NCI-H1092 treated with DMSO at 0.1 percent for 48 hours (cell line): ENCODE measurements at regions not wholly inside any gene's neighbourhood (a gene's known extent, or its start where the extent isn't known, plus 50 kb on each side); places are given as distances from the start of the nearest gene placed in this dataset.
"Not testable (repeated sequence)": the region's sequence is repeated elsewhere in the genome, so short reads cannot be mapped to it uniquely, and the experiment has no call there.

Experiments used
- DNase-seq: peaks from one replicate; lab custom pipeline; 2025; lab: John Stamatoyannopoulos, UW

DNA sequence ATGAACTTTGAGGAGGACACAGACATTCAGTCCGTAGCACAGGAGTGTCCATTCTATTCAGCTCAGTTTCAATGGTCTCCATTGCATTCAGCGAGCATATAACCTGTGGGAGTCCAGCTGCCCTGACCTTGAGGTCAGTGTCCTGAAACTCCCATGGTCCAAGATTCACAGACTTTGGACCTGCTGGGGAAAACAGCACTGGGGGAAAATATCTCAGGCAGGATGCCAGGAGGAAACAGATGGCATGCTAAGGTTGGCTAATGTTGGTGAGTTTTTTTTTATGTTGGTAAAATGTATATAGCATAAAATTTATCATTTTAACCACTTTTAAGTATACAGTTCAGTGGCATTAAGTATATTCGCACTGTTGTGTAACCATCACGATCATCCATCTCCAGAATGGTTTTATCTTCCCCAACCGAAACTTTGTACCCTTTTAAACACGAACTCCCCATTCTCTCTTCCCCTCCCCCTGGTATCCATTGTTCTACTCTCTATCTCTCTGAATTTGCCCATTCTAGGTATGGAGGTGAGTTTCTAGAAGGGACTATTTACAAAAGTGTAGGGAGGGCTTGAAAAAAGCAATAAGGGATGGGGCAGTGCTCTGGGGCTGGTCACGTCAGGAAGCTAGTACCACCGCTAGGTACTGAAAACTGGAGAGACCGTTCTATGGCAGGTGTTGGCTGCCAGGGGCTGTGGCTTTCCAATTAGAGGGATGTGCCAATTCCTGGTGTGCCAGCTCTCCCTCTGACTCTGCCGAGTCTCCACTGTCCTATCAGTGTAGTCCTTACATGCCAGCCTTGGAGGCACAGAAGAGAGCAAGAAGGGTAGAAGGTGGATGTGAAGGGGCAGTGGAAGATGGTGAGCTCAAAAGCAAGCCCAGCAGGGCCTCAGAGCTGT, 85.3 kb downstream of the FOXD2 start:
- DNase-seq = peak; percentile 51

DNA sequence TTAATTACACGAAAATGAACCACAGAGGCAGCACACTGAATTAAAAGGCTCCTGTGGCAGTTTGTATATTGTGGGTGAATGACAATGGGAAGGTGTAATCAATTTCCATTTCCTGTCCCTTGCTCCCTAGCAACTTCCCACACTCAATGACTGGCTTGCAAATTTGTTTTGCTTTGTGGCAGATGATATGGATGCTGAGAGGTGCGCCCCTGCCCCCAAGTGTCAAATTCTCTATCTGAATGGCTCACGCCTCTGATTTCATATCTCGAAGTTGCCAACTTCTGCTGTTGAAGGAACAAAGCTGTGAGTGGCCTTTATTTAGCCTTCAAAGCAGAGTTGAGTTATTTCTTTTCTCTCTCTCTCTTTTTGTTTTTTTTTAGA, 86.0 kb downstream of the FOXD2 start:
- peak; percentile 53 for DNase-seq

DNA sequence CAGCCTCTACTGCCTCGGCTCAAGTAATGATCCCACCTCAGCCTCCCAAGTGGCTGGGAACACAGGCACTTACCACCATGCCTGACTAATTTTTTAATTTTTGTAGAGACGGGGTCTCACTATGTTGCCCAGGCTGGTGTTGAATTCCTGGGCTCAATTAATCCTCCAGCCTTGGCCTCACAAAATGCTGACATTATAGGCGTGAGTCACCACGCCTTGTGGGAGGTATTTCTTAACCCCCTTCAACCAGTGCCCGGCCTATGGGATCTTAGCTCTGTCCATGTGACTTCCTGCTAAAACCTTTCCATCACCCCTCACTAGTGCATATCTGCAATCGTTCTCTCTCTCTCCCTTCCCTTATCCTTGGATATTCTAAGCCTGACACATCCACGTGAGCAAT, 86.4 kb downstream of the FOXD2 start:
- no peak for DNase-seq

DNA sequence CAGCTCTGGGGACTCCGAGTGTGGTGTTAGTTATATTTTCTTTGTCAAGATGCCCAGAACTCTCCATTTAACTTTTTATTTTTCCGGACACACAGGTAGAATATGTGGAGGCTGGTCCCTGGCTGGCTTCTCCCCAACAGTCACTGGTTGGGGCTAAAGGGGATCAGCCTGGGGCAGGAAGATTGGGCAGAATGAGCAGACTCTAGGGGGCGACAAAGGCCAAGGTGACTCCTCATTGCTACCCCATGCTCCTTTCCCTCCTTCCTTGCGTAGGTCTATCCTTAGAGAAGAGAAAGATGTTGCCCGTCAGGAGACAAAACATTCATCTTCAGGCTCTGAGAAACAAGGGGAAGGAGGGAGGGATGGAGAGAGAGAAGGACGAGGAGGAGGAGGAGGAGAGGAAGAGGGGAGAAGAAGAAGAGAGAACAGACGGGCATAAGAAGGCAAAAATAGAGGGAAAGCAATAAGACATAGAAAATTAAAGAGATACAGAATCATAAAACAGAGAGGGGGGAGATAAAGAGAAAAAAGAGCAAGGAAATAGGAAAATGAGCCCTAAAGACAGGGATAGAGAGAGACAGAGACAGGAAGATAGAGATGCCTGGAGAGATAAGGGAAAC, 89.9 kb downstream of the FOXD2 start:
- no peak for DNase-seq

DNA sequence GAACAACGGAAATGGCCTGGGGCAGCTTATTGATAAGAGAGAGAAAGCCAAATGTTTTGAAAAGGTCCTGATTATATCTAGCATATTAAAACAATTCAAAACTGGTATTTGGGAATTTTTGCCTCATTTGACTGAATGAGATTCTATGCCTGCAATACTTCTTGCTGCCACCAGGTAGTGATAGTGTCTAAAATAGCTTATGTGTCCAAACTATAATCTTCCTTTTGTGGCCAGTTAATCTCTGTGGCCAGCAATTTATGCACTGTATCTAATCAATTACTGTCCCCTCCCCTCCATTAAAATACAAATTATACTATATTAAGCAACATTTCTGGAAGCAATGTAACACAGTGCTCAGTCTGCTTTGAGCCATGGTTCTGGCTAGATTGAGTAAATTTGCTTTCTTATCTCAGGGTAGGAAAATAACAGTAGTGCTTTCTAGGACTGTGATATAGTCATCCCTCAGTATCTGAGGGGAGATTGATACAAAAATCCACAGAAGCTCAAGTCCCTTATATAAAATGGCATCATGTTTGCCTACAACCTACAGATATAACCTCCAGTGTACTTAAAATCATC, 91.8 kb downstream of the FOXD2 start:
- DNase-seq = no peak

DNA sequence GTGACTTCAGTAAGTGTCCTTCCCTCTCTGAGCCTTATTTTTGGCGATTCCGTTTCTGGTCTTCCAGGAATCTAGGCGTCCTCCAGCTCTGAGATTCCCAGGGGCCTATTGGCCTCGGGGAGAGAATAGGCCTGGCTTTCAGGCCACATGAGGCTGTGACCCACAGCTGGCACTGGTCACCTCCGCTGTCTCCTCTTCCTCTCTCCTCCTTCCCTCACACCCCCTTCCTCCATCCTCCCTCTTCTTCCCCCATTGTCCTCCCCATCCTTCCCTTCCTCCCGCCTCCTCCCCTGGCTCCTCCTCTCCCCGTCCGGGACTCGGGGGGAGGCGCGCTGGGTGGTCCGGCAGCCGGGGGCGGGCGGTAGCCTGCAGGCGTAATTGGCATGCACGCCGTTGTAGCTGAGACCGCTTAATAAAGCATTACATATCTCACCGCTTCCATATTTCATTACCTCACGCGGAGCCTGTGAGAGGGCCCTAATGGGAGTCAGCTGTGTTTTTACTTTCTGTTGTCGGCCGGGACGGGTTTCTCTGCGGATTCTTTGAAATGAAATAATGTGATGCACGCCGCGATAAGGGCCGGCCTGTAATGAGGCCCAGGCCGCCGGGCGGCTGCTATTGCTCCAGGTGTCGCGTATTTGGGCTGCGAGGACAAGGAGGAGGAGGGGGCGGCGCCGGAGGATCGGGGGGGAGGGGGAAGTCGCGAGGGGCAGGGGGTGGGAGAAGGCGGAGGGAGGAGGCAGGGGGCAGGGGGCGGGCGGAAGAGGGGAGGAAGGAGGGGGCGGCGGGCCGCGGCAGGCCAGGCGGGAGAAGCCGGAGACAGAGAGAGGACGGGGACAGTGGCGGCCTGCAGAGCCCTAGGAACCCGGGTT, 95.3 kb downstream of the FOXD2 start:
- peak; percentile 54 for DNase-seq

DNA sequence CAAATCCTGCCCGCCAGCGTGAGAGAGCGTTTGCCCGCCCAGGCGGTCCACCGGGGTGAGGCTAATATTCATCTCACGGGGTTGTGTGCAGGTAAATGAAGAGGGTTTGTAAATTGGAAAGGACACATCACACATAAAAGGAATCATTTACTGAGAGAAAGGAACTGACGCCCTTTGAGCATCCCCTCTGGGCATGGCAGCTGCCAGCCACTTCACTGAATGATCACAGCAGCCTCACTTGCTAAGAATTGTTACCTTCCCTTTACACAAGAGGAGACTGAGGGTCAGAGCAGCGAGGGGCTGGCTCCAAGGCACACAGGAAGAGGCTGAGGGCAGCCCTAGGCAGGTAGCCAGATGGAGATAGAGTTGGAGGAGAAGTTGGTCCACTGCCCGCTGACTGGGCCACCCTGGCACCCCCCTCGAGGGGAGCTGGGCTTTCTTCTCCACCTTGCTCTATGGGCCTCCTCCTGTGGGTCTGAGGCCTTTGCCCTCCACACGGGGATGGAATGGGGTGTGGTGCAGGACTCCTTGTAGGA, 96.0 kb downstream of the FOXD2 start:
- peak; percentile 54 for DNase-seq

DNA sequence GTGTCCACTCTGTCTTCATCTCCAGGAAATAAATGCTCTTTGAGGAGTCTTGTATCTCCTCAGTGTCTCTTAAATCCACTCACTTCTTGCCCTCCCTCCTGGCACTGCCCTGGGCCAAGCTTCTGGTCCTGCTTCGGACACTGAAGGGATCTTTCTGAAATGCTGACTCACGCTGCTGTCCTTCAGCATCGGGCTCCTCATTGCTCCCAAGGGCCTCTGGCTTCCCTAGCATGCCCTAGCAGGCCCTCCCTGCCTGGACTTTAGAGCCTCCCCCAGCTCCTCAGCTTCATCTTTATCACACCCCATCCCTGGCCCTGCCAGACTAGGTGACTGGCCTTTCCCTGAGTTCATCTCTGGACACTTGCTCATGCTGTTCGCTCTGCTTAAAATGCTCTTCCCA, 96.6 kb downstream of the FOXD2 start:
- DNase-seq = no peak

DNA sequence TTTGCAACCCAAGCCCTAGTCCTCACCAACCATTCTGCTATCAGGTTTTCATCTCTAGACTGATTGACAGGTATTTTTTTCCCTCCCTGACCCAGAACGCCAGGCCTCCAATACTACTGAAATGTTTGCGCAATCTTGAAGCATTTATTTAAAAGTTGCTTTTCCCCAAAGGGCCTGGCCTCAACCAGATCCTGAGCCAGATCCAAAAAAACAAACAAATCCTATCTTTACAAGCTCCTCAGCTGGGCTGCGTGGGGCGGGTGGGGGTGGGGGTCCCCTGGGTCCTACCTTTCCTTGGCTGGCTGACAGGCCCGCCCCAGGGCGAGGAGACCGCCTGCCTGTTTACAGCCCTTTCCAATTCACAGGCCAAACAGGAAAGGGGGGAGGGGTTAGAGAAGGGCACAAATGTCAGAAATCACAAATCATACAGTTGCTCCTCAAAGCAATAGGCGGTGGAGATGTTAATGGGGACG, 98.8 kb downstream of the FOXD2 start:
- no peak for DNase-seq

DNA sequence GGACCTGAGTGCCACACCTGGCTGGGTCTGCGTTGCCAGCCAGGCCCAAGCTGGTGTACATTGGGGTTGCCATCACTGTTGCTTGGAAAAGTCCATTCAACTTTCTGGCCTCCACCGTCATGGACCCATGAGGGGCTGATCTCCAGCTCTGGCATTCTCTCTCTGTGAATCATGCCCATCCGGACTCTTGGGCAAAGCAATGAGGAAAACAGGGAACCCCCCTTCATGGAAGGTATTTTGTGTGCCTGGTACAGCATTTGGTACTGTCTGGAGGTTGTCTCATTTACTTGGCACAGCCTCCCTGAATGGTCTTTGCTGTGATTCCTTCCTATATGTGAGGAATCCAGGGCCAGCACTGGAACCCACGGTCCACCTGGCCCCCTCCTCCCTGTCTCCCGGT, 99.4 kb downstream of the FOXD2 start:
- no peak for DNase-seq

DNA sequence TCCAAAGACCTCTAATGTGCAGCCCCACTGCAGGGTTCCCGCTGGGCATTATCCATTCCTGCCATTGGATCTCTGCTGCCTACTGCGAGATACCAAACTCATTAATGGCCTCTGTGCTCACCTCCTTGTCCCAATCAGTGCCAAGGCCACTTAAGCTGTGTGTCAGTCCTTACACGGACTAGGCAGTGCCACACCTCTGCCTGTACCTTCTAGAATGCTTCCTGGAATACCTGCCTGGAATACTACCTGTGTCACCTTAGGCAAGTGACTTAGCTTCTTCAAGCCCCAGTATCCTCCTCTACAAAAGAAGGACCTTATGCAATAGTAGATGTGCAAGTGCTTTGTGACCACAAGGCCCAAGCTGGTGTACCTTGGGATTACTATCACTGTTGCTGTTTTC, 100.1 kb downstream of the FOXD2 start:
- DNase-seq = no peak

DNA sequence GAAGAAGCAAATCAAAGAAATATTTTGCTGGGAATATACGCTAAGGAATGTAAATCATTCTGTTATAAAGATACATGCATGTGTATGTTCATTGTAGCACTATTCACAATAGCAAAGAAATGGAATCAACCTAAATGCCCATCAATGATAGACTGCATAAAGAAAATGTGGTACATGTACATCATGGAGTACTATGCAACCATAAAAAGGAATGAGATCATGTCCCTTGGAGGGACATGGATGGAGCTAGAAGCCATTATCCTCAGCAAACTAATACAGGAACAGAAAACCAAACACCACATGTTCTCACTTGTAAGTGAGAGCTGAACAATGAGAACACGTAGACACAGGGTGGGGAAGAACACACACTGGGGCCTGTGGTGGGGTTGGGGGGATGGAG, 100.7 kb downstream of the FOXD2 start:
- not testable (repeated sequence) for DNase-seq

DNA sequence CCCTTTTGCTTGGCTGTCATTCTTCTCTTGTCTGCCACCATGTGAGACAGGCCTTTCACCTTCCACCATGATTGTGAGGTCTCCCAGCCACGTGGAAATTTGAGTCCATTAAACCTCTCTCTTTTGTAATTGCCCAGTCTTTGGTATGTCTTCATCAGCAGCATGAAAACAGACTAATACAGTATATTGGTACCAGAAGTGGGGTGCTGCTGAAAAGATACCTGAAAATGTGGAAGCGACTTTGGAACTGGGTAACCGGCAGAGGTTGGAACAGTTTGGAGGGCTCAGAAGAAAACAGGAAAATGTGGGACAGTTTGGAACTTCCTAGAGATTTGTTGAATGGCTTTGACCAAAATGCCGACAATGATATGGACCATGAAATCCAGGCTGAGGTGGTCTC, 103.9 kb downstream of the FOXD2 start:
- not testable (repeated sequence) for DNase-seq

DNA sequence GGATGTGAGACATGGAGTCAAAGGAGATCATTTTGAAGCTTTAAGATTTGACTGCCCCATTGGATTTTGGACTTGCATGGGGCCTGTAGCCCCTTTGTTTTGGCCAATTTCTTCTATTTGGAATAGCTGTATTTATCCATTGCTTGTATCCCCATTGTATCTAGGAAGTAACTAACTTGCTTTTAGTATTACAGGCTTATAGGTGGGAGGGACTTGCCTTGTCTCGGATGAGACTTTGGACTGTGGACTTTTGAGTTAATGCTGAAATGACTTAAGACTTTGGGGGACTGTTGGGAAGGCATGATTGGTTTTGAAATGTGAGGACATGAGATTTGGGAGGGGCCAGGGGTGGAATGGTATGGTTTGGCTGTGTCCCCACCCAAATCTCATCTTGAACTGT, 105.2 kb downstream of the FOXD2 start:
- DNase-seq = not testable (repeated sequence)

DNA sequence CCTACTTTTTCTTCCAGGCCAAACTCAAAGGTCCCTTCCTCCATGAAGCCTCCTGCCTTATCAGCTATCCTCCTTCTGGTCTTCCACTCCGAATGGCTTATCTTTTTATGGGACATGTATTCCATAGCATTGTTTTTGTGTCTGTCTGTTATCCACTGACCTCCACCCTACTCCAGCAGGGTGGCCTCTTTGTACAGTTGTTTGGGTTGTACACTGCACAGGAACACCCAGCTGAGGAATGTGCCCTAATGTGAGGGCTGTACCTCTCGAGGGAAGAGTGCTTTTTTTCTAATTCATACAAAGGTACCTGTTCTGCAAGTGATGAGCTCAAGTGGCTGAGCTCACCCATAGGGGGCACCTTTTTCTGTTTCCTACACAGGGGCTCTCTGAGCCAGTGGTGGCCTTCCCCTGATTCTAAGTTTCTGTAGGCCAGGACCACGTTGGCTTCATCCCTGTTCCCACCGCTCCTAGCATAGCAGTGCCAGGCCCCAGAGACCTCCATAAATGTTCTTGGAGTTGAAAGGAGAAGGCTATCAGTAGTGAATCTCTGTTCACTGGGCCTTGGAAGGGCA, 108.2 kb downstream of the FOXD2 start:
- no peak for DNase-seq

DNA sequence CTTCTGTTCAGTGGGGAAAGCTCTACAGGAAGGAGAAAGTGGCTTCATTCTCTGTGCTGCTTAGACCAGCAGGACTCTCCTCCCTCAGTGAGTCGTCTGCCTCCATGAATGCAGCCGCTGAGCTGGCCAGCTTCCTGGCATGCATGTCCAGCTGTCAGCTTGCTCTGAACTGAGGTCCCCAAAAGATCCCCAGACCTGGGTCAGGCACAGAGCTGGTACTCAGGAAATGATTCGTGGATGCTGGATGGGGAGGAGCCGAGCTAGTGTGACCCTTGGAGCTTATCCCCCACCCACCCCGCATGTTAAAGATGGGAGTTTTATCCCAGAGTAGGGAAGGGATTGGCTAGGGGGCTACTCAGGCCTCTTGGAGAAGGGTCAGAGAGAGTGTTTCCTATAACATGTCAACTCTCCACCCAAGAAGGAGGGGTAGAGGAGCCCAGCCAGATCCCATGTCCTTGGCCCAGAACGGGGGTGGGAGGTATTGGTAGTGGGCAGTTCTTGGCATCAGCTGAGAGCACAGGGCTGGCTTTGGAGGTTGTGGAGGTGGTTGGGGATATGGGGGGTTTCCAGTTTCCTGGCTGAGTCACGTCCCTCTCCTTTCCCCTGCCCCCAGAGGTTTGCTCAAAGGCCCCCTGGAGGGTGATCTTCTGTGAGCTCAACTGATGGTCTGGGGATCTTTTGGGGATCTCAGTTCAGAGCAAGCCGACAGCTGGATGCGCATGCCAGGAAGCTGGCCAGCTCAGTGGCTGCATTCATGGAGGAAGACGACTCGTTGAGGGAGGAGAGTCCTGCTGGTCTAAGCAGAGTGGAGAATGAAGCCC, 110.1 kb downstream of the FOXD2 start:
- DNase-seq = no peak

DNA sequence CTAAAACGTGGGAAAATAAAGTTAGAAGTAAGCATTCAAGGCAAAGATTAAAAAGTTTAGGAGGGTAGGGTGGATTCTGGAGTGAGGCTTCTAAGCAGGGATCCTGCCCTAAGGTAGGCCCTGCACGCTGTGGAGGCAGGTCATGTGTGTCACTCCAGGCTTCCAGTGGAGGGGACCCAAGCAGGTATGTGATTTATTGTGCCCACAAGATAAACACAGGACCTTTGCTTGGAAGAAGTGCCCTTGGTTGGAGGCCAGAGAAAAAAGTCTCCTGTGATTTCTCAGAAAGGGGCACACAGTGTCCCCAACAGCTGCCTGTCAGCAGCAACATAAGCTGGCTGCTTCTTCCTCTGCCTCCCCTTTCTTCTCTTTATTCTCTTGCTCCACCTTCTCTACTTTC, 110.8 kb downstream of the FOXD2 start:
- no peak for DNase-seq

DNA sequence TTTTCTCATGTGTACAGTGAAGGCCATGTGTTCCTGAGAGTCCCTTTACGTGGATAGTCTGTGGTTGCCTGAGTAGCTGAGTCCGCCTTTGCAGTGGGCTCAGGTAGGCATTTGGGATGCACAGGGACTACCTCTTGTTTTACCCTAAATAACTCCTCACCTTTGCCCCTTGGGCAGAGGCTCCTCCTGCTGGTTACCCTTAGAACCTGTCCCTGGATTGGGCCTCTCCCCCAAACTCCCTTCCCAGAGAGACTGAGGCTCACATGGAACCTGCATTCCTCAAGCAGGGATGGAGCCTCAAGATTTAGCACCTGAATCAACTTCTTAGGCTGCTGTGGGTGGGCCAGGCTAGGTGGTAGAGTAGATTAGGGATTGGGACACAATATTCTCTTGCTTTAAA, 111.7 kb downstream of the FOXD2 start:
- DNase-seq = no peak

DNA sequence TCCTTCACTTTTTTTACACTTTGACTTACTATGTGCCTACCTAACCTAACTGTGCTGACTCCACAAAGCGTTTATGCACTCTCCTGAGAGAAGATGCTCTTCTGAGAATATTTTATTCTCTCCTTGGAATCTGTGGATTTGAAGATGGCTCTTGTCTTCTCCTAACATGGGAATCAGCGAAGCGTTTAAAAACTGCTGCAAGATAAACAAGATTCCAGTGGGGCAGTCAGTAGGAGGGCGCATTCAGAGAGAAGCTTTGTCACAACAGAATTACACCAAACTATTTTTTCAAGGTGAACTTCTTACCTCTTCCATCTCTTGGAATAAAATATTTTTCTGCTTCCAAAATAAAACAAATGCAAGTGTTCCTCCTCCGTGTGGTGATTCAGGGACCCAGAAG, 113.1 kb downstream of the FOXD2 start:
- DNase-seq = no peak

DNA sequence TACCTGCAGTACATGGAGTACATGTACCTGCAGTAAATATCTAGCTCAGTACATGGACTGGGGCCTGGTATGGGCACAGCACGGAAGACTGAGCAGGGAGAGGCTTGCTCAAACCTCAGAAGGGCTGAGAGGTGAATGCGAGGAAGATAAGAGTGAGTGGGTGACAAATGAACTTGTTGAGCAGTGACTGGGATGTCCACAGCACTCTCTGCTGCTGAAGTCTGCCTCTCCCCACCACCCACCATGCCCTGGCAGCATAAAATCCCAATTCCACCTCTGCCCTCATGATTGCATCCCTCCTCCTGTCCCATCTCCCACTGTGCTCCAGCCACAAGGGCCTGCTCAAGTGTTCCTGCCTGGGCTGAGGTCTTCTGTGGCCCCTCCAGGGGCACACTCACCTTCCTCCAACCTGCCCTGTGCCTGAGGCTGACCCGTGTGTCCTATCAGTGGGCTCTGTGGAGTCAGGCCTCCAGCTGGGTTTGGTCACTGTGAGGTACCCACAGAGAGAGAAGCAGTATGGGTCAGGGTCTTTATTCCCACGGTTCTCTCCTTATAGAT, 114.2 kb downstream of the FOXD2 start:
- no peak for DNase-seq
